D721Med (cell line): ENCODE measurements at regions not wholly inside any gene's neighbourhood (a gene's known extent, or its start where the extent isn't known, plus 50 kb on each side); places are given as distances from the start of the nearest gene placed in this dataset.

Experiments used
- DNase-seq: peaks from one replicate; pipeline ENCODE4 v3.0.0; 2011; ENCODE audit warnings: low spot score; ENCODE audit not compliant: insufficient read length
- FAIRE-seq: peaks from 2 replicates; lab custom pipeline; 2011; peaks lifted over from hg19 to GRCh38; lab: Jason Lieb, UNC
- TF ChIP-seq, protein P1 (sequence below): IDR thresholded peaks from 2 replicates; pipeline ENCODE4 v1.5.1; 2012; ENCODE audit warnings: mild to moderate bottlenecking, control low read depth; ENCODE audit not compliant: insufficient read depth; ENCODE audit errors: missing control alignments

DNA sequence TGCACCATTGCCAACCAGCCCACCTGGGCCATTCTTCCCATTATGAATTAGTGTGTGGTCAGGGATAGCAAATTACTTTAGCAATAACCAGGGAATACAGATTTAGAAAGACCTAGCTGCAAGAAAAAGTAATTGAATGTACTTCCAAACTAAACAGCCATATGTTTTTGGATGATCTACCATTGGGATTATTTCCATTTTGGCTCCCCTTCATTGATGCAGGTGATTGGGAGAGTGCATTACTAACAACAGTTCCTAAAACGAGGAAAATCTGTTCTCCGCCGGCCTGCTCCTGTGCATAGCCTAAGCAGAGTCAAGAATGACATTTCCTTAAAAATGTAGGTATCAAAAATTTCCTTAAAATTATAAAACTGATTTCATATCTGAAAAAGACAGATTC is 58.5 kb downstream of the MAIP1 start:
- TF ChIP-seq, protein P1, sequence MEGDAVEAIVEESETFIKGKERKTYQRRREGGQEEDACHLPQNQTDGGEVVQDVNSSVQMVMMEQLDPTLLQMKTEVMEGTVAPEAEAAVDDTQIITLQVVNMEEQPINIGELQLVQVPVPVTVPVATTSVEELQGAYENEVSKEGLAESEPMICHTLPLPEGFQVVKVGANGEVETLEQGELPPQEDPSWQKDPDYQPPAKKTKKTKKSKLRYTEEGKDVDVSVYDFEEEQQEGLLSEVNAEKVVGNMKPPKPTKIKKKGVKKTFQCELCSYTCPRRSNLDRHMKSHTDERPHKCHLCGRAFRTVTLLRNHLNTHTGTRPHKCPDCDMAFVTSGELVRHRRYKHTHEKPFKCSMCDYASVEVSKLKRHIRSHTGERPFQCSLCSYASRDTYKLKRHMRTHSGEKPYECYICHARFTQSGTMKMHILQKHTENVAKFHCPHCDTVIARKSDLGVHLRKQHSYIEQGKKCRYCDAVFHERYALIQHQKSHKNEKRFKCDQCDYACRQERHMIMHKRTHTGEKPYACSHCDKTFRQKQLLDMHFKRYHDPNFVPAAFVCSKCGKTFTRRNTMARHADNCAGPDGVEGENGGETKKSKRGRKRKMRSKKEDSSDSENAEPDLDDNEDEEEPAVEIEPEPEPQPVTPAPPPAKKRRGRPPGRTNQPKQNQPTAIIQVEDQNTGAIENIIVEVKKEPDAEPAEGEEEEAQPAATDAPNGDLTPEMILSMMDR, result no peak
- DNase-seq (no peak), FAIRE-seq (no peak)

DNA sequence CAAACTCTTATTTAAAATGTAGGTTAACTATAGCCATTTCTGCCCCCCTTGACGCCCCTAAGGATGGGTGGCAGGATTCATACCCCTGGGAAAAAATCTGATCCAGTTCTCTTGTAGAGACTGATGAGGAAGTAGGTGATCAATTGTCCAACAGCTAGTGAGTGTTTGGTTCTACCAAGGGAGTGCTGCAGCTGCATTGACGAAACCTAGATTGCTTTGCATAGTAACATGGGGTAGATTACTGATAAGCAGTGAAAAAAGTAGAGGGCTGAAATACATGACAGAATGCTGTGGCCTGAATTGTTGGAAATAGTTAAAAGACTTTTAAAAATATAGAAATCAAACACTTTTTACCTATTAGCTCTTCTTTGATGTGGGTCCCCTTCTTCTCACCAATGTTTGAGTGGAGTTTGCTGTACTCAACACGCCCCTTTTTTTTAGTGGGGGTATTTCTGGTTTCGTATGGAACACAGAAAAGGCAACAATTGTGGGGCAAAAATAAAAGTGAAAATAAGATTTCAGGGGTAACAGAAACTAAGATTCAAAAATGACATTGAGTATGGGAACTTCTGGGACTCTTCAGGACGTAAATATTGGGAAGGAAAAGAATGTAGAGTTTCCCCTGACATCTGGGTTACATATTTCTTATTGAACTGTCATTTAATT is 66.2 kb downstream of the MAIP1 start:
- DNase-seq (no peak), FAIRE-seq (no peak)
- TF ChIP-seq, protein P1, result no peak

DNA sequence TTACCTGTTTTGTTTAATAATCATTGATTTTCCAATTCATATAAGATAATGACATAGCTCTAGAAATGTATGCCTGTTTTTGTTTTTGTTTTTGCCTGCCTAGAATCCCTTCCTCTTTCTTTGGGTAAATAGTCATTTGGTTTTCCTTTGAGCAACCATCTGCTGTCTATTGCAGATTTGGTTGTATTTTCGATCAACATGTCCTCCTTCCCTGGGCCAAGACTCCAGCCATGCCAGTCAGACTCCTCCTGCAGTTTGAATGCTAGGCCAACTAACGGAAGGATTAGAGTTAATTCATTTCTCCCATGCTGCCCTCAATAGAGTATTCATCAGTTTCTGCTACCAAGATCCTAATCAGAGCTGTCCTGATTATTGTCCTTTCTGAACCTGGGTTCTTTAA is 67.1 kb downstream of the MAIP1 start:
- TF ChIP-seq, protein P1, result no peak
- DNase-seq (no peak), FAIRE-seq (no peak)

DNA sequence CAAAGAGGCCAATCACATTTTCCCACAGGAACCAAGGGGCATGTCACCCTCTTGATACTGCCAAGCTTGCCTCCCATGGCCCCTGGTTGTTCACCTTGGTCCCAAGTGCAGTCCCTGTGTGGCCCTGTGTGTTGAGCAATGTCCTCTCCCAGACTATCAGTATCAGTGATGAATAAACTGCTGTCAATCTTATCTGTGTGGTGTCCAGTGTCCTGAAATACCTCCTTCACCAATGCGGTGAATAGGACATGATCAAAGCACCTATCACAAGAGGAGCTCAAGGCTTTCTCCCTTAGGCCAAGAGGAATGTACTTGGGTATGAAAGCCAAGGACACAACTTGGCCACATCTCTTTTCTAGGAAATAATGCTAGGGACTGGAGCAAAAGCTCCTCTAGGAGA is 68.2 kb downstream of the MAIP1 start:
- TF ChIP-seq, protein P1, result no peak
- DNase-seq (no peak), FAIRE-seq (no peak)

DNA sequence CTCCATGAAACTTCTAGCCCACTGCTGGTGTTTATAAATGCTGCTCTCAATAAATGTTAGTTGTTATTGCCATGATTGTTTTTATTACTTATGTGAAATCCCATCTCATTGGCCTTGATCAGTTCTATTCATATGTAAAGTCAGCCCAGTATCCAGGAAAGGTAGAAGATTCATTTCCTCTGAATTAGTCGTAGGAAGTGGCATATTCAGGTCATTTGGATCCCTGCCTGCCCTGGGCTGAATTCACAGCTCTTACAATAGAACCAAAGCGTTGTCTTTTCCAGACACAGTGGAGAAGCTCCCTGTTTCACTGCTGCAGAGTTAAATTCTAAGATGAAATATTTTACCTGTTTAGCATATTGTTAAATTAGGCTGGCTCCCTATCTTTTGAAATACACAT is 70.3 kb downstream of the MAIP1 start:
- TF ChIP-seq, protein P1, result no peak
- DNase-seq (no peak), FAIRE-seq (no peak)

DNA sequence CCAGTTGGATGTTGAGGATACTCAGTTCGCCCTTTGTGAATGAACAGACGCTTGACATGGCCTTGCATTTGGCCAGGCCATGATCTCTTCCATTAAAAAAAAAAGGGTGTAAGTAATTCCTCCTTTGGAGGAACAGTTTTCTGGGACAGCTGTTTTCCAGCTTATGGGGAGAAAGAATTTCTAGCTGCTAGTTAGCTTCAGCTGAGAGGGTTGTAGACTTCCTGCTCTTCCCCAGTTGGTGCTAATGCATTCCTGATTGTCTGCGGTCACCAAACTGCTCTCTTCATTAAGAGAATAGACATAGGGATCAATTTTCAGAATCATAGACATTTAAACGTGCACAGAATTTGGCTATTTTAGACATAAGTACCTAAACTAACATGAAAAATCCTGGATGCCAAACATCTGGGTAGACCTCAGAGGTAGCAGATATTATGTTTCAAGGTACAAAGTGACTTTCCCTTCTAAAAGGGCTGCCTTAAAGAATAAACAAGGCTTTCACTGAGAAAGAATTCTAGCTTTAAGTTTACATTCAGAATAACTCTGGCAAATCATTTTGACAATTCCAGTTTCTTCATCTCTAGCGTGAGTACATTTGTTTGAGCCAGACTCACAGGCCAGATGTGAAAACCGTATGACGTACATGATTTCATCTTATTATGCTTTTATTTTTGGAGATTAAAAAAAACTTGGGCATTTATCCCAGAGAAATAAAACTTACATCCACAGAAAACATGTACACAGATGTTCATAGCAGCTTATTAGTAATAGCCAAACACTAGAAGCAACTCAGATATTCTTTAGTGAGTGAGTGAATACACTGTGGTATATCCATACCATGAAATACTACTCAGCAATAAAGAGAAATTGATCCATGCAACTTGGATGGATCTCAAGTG is 71.2 kb downstream of the MAIP1 start:
- DNase-seq, result no peak
- TF ChIP-seq, protein P1, result no peak
- no peak for FAIRE-seq

DNA sequence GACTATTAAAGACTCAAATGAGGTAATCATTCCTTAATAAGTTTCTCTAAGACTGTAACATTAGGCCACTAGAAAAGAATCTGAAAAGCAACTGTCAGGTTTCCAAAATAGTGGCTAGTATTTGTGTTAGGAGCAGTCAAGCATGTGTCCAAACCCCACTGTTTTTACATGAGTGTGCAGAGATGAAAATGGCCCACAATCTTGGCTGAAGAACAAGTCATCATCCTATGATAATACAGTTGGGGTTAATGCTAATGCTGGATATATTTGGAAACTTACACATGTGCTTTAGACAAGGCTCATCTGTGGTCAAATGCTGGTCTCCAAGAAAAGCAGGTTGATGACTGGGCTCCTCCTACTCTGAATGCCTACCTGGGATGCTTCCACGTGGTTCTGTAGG is 73.6 kb downstream of the MAIP1 start:
- FAIRE-seq (no peak), DNase-seq (no peak)
- TF ChIP-seq, protein P1, result no peak
